ENCODE measurements at regions not wholly inside any gene's neighbourhood (a gene's known extent, or its start where the extent isn't known, plus 50 kb on each side); places are given as distances from the start of the nearest gene placed in this dataset.

- TF ChIP-seq, protein P1, sequence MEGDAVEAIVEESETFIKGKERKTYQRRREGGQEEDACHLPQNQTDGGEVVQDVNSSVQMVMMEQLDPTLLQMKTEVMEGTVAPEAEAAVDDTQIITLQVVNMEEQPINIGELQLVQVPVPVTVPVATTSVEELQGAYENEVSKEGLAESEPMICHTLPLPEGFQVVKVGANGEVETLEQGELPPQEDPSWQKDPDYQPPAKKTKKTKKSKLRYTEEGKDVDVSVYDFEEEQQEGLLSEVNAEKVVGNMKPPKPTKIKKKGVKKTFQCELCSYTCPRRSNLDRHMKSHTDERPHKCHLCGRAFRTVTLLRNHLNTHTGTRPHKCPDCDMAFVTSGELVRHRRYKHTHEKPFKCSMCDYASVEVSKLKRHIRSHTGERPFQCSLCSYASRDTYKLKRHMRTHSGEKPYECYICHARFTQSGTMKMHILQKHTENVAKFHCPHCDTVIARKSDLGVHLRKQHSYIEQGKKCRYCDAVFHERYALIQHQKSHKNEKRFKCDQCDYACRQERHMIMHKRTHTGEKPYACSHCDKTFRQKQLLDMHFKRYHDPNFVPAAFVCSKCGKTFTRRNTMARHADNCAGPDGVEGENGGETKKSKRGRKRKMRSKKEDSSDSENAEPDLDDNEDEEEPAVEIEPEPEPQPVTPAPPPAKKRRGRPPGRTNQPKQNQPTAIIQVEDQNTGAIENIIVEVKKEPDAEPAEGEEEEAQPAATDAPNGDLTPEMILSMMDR (IDR thresholded peaks at IDR 0.05; ENCODE audit: poor library complexity): no peak
- TF ChIP-seq EZH2 (IDR thresholded peaks at IDR 0.05; ENCODE audit: borderline replicate concordance) (no peak), EZH2phosphoT487 (IDR thresholded peaks at IDR 0.05; ENCODE audit: low read depth, severe bottlenecking, unreplicated experiment) (no peak)
These were observed 235.4 kb downstream of the RAD51AP2 start for GRCh38 chr2:17282826-17283225.

Data from hepatocyte (in vitro differentiated cells).